ENCODE measurements at regions not wholly inside any gene's neighbourhood (a gene's known extent, or its start where the extent isn't known, plus 50 kb on each side); places are given as distances from the start of the nearest gene placed in this dataset.

DNA sequence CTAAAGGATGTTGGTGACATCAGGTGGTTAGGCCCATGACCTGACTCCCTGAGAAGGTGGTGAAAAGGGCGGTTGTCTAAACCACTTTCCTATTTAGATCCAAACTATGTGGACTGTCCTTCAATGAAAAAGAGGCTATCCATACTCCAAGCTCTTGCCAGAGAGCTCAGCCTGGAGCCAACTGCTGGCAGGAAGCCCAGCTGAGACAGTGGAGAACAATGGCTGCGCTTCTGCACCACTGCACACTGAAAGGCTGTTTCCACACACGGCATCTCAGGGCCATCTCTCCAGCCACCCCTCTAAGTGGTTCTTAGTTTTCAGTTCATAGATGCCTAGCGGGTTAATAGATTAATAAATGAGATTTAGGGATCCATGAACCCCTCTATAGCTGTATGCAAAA is 488.8 kb upstream of the ZMIZ1 start:
- TF ChIP-seq POLR2A (IDR thresholded peaks at IDR 0.05) (no peak), EP300 (IDR thresholded peaks at IDR 0.05) (no peak)
- TF ChIP-seq, protein P1, sequence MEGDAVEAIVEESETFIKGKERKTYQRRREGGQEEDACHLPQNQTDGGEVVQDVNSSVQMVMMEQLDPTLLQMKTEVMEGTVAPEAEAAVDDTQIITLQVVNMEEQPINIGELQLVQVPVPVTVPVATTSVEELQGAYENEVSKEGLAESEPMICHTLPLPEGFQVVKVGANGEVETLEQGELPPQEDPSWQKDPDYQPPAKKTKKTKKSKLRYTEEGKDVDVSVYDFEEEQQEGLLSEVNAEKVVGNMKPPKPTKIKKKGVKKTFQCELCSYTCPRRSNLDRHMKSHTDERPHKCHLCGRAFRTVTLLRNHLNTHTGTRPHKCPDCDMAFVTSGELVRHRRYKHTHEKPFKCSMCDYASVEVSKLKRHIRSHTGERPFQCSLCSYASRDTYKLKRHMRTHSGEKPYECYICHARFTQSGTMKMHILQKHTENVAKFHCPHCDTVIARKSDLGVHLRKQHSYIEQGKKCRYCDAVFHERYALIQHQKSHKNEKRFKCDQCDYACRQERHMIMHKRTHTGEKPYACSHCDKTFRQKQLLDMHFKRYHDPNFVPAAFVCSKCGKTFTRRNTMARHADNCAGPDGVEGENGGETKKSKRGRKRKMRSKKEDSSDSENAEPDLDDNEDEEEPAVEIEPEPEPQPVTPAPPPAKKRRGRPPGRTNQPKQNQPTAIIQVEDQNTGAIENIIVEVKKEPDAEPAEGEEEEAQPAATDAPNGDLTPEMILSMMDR (IDR thresholded peaks at IDR 0.05) = no peak
